ENCODE measurements at regions not wholly inside any gene's neighbourhood (a gene's known extent, or its start where the extent isn't known, plus 50 kb on each side); places are given as distances from the start of the nearest gene placed in this dataset.
"Not testable (repeated sequence)": the region's sequence is repeated elsewhere in the genome, so short reads cannot be mapped to it uniquely, and the experiment has no call there.

DNA sequence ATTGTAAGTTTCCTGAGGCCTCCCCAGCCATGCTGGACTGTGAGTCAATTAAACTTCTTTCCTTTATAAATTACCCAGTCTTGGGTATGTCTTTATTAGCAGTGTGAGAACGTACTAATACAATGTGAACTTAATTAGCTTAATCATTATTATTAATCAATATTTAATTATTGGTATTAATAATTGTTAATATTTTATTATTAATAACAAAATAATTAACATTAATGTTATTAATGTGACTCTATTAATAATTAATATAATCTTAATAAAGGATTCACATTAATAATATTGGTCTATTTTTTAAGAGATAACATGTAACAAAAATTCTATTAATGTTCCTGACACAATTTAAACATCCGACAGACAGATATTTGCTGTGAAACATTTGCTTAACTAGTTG is 164.9 kb upstream of the ATF7IP start:
- in situ Hi-C loops (cut with HindIII; ENCODE audit: low sequenced_read_pairs), result no loop called here
- no peak for DNase-seq (ENCODE audit: low spot score)

GRCh38 chr12:14201291-14201690 is 164.2 kb upstream of the ATF7IP start:
- in situ Hi-C loops (cut with HindIII; ENCODE audit: low sequenced_read_pairs), result no loop called here
- no peak for DNase-seq (ENCODE audit: low spot score)

DNA sequence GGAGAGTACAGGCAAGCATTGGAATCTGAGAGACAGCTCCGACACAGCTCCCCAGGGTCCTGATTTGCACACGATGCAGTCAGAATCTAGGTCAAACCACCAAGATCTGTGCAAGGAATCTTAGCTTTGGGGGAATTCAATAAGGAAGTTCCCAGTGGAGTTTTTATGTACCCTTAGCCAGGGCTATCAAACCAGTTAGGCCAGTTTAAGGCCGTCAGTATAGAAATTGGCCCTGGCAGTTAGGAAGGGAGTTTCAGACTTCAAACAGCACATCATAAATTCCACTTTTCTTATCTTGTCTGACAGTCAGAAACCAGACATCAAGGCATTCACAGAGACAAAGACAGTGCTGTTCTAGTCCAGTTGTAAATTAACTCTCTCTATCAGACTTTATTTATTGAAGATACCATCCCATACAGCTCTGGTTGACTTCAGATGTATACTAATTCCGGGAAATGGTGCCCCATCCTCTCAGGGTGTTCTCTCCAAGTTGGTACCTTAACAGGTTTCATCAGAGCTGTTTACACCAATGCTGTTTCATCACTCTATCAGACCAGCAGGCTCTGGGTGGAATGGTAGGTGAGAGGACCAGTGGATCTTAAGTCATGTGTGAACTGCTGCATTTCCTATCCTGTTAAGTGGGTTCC is 157.5 kb upstream of the ATF7IP start:
- DNase-seq (ENCODE audit: low spot score), result no peak
- in situ Hi-C loops (cut with HindIII; ENCODE audit: low sequenced_read_pairs), result no loop called here

DNA sequence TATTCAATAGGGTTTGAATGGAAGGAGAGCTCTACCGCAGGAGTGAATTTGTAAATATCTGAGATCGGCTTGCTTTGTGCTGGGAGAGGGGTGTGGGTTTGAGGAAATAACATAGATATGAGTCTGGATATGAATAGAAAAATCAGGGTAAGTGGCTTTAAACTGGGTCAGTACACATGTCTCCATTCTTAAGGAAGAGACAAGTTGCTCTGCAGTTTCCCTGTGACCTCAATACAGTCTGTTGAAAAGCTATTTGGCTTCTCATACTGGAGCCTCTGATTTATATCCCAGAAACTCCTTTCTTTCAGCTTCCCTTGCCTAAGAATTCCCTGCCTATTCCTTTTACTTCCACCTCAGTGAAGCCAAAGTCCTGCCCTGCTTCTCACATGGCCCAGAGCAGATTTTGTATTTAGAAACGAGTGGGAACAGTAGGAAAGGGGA is 153.5 kb upstream of the ATF7IP start:
- DNase-seq (ENCODE audit: low spot score), result peak; percentile 20
- in situ Hi-C loops (cut with HindIII; ENCODE audit: low sequenced_read_pairs), result no loop called here

GRCh38 chr12:14213542-14213941 is 151.9 kb upstream of the ATF7IP start:
- DNase-seq (ENCODE audit: low spot score), result no peak
- in situ Hi-C loops (cut with HindIII; ENCODE audit: low sequenced_read_pairs), result no loop called here

DNA sequence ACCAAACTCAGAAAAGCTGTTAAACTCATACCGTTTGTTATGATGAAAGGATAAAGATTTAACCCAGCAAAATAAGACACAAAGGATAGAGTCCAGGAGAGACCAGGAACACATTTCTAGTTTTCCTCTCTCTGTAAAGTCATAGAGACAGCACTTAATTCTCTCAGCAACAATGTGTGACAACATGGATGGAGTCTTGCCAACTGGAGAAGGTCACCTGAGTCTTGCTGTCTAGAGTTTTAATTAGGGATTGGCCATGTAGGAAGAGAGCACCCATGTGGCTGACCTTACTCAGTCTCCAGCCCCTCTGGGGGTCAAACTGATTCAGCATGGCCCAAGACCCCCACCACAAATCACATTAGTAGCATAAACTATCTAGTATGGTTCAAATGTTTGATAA is 151.0 kb upstream of the ATF7IP start:
- in situ Hi-C loops (cut with HindIII; ENCODE audit: low sequenced_read_pairs), result no loop called here
- no peak for DNase-seq (ENCODE audit: low spot score)

DNA sequence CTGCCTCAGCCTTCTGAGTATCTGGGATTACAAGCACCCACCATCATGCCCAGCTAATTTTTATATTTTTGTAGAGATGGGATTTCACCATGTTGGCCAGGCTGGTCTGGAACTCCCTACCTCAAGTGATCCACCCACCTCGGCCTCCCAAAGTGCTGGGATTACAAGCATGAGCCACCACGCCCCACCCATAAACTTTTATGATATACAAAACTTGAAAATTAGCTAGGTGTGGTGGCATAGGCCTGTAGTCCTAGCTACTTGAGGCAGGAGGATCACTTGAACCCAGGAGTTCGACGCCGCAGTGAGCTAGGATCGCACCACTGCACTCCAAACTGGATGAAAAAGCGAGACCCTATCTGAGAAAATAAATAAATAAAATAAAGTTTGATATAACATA is 149.5 kb upstream of the ATF7IP start:
- DNase-seq (ENCODE audit: low spot score); in situ Hi-C loops (cut with HindIII; ENCODE audit: low sequenced_read_pairs): not testable (repeated sequence)

DNA sequence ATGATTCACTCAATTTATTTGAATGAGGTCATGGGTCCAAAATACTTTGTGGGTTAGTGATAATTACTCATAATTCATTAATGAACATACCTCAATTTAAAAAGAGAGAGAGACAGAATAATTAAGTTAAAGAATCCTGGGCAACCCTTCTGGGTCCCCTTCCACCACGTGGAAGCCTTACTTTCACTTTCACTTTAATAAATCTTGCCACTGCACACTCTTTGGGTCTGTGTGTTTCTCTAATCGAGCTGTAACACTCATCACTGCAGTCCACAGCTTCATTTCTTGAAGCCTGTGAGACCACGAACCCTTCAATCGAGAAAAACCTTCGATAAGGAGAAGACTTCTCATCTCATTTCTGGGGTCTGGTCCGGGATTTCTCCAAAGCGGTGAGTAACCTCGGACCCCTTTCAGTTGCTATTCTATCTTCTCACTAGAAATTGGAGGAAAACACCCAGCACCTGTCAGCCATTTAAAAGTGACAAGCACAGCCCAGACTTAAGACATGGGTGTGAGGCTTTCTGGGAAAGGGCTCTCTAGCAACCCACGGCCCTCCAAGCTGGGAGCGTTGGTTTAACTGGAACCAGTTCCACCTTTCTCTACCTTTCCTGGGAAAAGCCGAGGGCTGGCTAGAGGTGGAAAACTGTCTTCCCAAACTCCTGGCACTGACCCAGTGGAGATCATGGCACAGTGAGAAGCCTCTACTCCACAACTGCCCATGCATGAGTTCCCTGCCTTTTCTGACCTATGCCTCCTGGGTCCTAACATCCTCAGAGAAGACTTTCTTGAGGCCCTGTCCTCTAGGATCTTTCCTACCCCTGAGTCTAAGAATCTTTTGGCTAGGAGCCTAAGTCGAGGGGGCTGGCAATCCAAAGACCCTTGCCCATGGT is 148.8 kb upstream of the ATF7IP start:
- DNase-seq (ENCODE audit: low spot score), result no peak
- in situ Hi-C loops (cut with HindIII; ENCODE audit: low sequenced_read_pairs), result no loop called here

DNA sequence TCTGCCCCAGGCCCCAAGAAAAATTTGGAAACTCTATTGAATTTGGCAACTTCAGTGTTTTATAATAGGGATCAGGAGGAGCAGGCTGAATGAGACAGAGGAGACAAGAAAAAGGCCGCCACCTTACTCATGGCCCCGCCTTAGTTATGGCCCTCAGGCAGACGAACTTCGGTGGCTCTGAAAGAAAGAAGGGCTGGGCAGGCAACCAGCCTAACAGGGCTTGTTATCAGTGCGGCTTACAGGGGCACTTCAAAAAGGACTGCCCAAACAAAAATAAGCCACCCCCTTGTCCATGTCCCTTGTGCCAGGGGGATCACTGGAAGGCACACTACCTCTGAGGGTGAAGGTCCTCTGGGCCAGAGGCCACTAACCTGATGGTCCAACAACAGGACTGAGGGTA is 146.3 kb upstream of the ATF7IP start:
- no peak for DNase-seq (ENCODE audit: low spot score)
- in situ Hi-C loops (cut with HindIII; ENCODE audit: low sequenced_read_pairs), result no loop called here

GRCh38 chr12:14219670-14220069 is 145.8 kb upstream of the ATF7IP start:
- in situ Hi-C loops (cut with HindIII; ENCODE audit: low sequenced_read_pairs); DNase-seq (ENCODE audit: low spot score): not testable (repeated sequence)

DNA sequence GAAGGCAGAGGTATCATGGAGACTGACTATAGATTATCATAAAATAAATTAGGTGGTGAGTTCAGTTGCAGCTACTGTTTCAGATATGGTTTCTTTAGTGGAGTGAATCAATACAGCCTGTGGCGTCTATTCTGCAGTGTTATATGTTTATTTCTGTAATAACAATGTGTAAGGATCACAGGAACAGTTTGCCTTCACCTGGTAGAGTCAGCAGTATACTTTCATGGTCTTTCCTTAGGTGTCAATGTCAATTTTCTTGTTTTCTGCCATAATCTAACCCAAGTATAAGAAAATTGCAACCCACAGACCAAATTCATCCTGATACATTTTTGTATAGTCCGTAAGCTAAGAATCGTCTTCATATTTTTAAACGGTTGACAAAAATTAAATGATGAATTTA is 140.4 kb upstream of the ATF7IP start:
- DNase-seq (ENCODE audit: low spot score), result no peak
- in situ Hi-C loops (cut with HindIII; ENCODE audit: low sequenced_read_pairs), result no loop called here

DNA sequence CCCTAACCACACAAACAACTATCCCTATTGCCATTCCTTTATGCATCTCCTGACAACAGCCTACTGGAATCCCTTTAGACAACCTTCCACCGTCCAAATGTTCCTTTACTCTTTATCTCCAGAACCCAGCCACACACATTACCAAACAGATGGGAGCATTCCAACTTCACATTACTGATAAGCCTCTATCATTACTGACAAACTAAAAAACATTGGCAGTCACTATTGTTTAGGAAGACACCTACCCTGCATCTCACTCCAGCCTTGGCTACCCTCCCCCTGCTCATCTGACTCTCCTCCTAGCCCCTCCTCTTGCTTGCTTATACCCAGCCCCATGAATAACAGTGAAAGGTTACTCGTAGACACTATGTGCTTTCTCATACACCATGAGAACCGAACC is 130.3 kb upstream of the ATF7IP start:
- DNase-seq (ENCODE audit: low spot score); in situ Hi-C loops (cut with HindIII; ENCODE audit: low sequenced_read_pairs): not testable (repeated sequence)

- in situ Hi-C loops (cut with HindIII; ENCODE audit: low sequenced_read_pairs); DNase-seq (ENCODE audit: low spot score): not testable (repeated sequence)
Observed at GRCh38 chr12:14236641-14237040, 128.8 kb upstream of the ATF7IP start.

GRCh38 chr12:14238221-14238792 is 127.2 kb upstream of the ATF7IP start:
- DNase-seq (ENCODE audit: low spot score), result peak; percentile 52
- in situ Hi-C loops (cut with HindIII; ENCODE audit: low sequenced_read_pairs), result no loop called here

GRCh38 chr12:14239350-14239934 is 126.0 kb upstream of the ATF7IP start:
- in situ Hi-C loops (cut with HindIII; ENCODE audit: low sequenced_read_pairs), result no loop called here
- DNase-seq (ENCODE audit: low spot score), result peak; percentile 36

DNA sequence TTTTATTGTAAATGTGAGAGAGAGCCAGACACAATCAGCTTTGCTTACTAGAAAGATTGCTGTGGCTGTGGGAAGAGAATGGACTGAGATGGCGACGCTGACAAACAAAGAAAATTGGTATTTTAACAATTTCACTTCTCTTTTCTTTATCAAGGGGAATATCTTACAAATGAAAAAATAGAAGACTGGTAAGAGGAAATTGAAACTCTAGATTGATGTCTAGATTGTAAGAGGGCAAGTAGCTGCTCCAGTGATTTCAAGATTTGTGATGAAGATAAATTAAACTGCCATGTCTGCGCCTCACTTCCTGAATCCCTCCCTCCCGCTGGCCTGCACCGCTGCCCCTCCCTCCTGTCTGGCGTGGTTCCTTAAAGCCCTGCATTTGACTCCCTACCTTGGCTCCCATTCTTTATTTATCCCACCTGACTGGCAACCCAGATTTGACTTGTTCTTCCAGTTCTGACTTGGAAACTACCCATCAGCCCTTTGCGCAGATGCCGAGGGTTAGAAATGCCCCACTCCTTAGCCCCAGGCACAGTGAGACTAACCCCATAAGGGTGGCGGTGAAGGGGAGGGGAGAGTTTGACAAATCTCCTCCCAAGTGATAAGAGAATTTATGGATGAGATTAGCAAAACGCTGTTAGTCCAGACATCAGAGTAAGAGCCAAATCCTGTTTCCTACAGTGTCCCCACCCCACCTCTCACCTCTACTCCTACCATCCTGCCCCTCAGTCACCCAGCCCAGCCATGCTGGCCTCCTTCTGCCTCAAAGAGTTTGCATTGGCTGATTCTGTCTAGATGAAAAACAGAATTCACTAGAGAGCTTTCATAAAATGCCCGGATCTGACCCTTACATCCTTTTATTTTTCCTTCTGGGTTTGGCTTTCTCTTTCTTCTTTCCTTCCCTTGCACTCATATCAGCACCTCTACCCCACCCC is 125.3 kb upstream of the ATF7IP start:
- no peak for DNase-seq (ENCODE audit: low spot score)
- in situ Hi-C loops (cut with HindIII; ENCODE audit: low sequenced_read_pairs), result no loop called here

GRCh38 chr12:14240873-14241220 is 124.6 kb upstream of the ATF7IP start:
- DNase-seq (ENCODE audit: low spot score), result no peak
- in situ Hi-C loops (cut with HindIII; ENCODE audit: low sequenced_read_pairs), result no loop called here

- in situ Hi-C loops (cut with HindIII; ENCODE audit: low sequenced_read_pairs), result not testable (repeated sequence)
Observed at GRCh38 chr12:14242825-14243224, 122.7 kb upstream of the ATF7IP start.

DNA sequence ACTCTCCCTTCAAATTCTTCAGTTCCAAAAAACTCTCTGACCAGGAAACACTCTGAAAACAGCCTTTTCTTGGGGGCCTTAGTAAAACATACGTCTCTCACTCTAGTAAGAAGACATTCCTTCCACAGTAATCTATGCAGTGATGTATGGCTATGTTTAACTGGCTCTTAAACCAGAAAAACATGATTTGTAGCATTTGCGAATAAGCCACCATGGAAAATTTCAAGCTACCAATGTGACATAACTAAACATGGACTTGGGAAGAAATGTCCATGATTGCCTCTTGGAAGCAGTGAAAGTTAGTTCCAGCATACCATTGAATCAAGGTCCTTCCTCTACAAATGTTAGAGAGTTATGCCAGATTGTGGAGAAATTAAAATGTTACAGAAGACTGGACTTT is 121.5 kb upstream of the ATF7IP start:
- in situ Hi-C loops (cut with HindIII; ENCODE audit: low sequenced_read_pairs), result no loop called here

More at GRCh38 chr12:14242825-14243224, 122.7 kb upstream of the ATF7IP start:
- not testable (repeated sequence) for DNase-seq (ENCODE audit: low spot score)

More for the DNA sequence above, 121.5 kb upstream of the ATF7IP start:
- no peak for DNase-seq (ENCODE audit: low spot score)

All from G401 (cell line).